8988T (cell line): ENCODE measurements at regions not wholly inside any gene's neighbourhood (a gene's known extent, or its start where the extent isn't known, plus 50 kb on each side); places are given as distances from the start of the nearest gene placed in this dataset.
"Not testable (repeated sequence)": the region's sequence is repeated elsewhere in the genome, so short reads cannot be mapped to it uniquely, and the experiment has no call there.

Experiments used
- DNase-seq: peaks from one replicate; pipeline ENCODE4 v3.0.0; 2011

DNA sequence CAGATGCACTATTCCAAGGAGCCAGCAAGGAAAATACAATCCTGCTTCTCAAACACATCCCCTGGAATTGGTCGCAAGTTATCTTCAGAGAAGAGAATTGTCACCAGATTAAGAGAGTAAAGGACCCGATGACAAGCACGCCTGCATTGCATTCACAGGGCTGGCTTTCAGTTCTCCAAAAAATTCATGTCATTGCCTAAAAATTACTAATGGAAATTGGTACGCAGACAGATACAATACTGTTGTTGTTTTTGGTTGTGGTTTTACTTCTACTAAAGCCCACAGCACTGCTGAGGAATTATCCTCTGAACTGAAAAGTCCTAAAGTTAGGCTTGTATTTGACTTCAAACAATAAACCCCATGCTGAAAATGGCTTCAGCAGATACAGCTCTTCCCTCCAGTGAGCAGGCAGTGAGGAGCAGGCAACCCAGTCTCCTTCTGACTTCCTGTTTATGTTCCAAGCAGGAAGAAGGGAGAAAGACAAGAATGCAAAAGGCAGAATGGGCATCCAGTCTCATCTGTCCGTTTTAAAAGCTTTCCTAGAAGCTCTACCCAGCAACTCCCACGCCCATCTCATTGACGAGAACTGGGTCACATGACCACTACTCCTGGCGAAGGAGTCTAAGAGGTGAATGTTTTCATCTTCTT lies 80.6 kb upstream of the ZNF366 start:
- no peak for DNase-seq

DNA sequence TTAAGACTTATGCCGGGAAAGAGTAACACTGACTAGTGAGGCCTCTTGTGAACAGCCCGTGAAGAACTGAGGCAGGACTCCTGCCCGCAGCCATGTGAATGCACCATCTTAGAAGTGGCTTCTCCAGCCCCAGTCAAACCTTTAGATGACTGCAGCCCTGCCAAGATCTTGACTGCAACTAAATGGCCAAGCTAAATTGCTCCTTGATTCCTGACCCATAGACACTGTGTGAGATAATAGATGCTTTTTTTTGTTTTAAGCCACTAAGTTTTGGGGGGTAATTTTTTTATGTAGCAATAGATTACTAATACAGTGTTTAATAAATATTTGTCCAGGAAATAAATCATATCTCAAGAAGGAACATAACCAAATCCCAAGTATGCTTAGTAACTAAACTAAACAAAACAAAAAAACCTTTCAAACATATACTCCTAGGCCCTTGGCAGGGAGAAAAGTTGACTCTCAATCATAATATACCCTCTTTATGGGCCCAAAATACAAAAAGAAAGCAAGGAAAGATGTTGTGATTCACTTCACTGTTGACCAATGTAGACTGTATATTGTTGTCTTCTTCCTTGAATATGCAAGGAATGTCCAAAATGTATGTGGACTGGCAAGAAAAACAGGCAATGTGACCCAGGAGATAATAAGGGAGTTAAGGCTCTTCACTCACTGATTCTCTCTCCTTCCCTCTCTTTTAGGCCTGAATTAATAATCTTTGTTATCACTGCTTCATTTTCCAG lies 79.7 kb upstream of the ZNF366 start:
- DNase-seq = no peak

DNA sequence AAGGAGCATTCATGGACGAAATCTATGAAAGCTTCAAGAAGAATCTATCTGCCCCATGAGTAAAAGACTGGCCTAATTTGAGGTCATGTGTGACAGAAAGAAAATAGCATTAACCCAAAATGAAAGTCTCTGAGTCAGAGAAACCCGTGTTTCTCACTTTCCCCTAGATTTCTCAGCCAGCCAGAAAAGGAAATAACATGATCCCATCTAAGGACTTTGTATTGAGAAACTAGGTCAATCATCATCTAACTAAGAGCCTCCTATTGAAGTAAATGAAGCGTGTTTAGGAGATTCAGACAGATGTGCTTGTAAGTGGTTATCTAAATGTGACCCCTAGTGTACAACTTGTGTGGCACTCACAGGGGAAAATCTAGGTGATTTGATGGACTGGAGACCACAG lies 77.3 kb upstream of the ZNF366 start:
- DNase-seq = no peak

DNA sequence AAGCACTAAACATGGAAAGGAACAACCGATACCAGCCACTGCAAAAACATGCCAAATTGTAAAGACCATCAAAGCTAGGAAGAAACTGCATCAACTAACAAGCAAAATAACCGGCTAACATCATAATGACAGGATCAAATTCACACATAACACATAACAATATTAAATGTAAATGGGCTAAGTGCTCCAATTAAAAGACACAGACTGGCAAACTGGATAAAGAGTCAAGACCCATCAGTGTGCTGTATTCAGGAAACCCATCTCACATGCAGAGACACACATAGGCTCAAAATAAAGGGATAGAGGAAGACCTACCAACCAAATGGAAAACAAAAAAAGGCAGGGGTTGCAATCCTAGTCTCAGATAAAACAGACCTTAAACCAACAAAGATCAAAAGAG lies 72.1 kb upstream of the ZNF366 start:
- DNase-seq = not testable (repeated sequence)

DNA sequence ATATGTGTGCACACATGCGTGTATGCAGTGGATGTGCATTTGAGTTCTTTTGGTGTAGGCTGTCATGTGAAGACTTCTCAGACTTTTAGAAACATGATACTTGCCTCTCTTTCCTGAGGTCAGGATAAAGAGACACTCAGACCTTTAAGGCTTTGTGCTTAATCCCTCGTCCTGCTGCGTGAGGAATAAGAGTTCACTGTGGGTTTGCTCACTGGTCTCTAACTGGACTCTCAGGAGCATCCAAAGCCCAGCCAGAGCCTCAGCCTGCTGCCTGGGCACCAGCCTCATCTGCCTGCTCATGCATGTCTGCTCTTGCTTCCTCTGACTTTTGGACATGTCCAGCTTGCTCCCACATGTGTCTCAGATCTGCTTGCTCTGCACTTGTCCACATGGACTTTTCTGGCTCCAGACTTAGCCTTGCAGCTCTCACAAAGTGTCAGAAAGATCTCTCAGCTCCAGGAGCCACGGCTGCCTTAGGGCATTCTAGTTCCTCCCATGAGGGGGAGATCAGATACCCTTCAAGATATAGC lies 65.1 kb upstream of the ZNF366 start:
- DNase-seq = no peak

DNA sequence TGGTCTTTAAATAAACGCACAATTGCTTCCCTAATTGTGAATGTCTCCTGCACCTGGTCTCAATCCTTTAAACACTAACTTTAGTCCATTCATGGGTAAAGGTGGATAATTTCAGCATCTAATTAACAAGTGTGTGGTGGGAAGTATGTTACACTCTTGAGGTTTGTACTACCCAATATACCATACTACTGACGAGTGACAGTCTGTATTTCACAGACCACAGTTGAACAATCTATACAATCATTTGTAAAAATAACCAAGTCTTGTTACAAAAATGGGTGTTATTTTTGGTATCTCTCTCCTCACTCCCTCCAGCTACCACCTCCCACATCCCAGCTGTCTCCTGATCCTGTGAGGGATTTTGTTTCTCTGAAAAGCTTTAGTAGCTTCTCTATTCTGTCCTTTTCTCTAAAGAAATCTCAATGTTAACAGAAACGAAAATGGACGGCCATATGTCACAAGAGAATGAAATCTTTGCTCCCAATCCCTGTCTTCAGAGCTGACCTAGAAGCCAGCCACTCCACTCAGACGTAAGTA lies 62.3 kb upstream of the ZNF366 start:
- DNase-seq = no peak

DNA sequence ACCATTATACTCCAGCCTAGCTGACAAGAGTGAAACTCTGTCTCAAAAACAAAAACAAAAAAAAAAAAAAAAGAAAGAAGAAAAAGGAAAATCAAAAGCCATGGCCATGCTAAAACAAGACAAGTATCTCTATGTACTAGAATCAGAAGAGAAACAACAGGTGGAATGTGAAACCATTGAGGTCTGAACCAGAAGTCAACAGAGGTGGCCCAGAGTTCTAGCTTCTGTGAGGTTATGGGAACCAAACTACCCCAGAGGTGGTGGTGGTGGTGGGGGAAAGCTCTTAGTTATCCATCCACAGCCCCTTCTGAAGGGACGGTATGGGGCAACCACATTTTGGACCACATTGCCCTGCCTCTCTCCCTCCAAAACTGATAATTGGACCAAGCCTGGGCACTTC lies 59.5 kb upstream of the ZNF366 start:
- no peak for DNase-seq

DNA sequence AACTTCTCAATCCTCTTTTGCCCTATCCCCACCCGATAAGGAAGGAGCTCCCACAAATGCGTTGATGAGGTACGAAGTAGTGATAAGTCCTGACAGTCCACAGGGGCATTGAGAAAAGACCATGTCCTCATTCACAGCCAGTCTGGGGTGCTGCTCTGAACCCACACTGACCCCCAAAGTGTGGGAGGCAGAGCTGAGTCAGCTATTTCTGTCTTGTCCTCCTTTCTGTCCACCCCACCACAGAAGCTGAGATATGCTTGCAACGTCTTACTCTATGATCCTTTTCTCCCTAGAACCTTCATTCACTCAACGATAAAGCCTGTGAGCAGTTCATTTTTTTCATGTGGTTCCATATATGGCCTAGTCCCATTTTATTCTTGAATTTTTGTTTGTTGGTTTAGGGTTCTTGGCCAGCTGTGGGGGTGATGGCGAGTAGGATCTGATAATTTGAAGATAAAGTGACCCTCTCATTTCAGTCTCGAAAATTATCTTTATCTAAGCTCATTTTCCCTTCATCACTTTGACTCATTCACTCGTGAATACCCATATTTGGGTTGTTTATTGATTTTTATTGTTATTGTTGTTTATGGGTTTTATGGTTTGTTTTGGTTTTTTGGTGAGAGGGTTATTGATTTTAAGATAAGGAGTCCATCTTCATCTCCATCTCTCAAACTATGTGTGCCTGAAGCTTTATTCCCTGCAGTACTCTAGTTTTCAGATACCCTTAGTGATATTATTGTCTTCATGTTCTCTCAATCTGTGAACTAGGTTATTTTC lies 58.5 kb upstream of the ZNF366 start:
- no peak for DNase-seq

DNA sequence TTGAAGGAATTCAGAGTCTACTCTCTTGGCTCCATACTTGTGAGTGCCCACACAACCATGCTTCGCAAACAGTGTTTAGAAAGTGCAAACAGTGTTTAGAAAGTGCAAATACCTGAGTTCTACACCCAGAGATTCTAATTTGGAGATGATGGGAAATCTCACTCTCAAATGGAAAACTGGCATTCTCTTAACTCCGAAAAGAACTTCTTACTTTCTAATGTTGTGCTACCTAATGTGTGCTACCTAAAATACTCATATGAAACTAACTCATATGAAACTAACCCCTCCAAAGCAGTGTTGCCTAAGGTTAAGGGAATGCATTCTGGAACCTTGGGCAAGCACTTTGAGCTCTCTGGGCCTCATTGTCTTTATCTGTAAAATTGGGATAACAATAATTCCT lies 55.5 kb upstream of the ZNF366 start:
- DNase-seq = no peak

DNA sequence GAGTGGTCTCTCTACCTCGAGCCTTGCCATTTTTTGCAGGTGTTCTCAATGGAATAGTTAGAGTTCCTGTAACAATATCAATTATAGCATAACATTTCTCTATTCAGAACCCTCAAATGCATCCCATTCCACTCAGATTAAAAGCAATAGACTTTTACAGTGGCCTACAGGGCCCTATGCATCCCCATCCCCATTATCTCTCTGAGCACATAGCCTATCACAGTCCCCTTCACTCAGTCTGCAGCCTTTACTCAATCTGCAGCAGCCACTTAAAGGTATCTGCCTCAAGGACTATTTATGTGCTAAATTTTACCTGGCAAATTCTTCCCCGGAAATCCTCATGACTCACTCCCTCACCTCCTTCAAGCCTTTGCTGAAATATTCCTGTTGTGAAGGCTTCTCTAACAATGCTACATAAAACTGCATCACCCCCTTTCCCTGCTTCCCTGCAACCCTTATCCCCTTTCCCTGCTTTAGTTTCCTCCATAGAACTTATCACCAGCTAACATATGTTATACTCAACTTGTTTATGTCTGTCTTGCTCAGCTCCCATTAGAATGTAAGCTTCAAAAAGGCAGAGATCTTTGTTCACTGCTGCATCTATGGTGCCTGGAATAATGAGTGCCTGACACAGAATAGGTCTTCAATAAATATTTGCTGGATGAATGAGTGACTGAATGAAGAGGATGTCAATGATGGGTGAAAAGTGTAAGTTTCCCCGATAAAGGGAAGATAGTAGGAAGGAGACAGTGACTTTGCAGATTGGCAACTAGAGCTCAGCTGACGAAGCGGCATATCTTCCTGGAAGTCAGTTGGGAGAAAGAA lies 54.1 kb upstream of the ZNF366 start:
- DNase-seq = no peak

DNA sequence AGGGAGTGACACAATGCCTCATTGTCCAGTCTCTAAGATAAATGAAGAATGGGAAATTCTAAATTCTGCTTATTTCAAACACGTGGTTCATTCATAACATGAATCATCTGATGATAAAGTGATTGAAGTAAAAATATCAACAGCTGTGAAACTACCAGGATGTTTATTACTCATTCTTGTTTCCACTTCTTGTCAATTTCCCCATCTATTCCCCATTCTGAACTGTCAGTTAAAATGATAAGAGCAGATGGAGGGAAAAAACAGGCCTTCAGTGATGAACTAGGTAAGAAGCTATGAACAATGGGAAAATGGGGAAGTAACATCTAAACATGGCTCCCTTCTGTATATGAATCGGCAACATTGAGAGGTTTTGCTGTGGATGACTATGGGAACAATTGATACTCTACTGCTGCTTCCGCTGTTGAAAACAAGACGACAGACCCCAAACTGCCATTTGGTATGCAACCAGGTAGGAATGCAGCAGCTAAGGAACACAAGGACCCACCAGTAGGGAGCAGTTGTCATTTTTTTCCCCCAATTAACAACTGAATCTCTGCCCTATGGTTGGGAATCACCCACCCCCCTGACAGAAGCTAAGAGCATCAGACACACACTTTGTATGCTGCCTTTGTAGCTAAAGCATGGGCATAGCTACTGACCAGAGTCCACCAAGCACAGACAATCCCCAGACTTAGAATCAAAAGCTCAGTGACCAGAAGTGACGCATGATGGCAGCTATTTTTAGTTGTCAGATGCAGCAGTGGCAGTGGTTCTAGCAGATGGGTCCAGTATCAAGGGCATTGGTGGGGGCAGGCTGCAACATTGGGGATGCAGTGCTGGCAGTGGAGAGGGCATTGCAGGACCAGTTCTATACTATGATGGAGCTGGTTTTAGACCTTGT lies 52.9 kb upstream of the ZNF366 start:
- no peak for DNase-seq

DNA sequence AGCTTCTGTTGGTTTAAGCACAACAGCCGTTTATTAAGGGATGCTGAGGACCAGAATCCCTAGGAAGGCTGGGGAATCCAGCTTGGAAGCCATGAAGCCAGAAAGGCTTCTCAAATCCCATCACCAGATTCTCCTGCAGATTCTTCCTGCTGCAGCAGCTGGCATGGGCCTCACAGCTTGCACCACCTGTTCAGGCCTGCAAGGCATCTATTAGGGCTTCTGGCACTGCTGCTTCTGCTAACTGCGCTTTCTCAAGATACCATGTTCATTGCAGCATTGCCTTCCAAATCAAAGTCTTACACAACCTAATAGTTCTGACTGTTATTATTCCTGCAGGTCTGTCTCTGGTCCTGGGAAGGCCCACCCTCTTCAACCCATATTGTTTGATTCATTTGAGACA lies 51.2 kb upstream of the ZNF366 start:
- no peak for DNase-seq

DNA sequence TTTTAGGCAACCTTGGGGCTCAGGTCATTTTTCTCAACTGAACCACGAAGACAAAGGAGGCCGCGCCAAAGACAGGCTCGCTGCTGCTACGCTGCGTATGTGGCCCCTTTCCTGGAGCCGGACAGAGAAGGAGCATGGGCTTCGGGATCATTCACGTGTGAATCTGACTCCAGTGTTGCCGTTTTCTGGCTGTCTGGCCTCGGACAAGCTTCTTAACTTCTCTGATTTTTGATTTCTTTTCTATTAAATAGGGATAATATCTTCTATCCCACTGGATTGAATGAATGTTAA lies 50.8 kb upstream of the ZNF366 start:
- DNase-seq = no peak

DNA sequence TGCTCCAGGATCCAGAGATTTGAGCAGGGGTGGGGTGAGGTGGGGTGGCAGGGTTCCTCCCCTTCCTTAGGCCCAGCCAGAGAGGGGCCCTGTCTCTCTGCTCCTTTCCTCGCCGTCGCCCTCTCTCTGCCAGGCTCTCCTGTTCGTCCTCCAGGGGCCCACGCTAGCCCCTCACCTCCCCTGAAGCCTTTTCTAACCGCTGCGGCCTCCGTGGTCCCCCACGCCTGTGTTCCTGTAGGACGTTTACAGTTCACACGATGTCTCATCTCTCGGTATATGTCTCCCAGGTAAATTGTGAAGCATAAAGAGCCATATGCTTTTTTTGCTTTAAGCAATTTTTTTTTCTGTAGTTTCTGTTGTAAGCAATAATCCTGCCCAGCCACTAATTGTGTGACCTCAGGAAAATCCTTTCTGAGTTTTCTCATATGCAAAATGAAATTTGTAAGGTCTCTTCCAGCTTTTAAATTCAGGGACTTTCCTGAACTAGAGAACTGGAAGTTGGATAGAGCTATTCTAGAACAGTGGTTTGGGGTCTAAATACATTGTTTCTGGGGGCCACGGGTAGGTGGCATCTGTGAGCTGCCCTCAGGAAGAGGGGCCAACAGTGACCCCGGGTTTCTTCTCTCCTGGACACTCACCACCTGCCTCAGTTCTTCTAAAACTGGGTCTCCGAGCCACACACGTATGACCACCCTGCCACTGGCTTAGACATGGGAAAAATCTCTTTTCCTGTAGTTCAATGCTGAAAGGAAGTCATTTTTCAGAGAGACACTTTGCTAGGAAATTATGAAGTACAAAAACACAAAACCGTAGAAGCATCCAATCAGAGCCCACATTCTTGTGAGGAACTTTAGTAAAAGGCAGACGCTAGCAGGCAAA lies 50.2 kb upstream of the ZNF366 start:
- no peak for DNase-seq
